HEK293 (cell line): ENCODE measurements at regions not wholly inside any gene's neighbourhood (a gene's known extent, or its start where the extent isn't known, plus 50 kb on each side); places are given as distances from the start of the nearest gene placed in this dataset.

ENCODE experiments used
- CTCF ChIA-PET: fragments of 350-600 bp; formaldehyde crosslinking; extraction: SDS; loops from one replicate; lab custom pipeline; 2021; ENCODE audit warnings: antibody characterized with exemption; lab: Yijun Ruan, JAX
- POLR2A ChIA-PET: fragments of 300-600 bp; formaldehyde crosslinking; extraction: SDS; loops from one replicate; lab custom pipeline; 2020; ENCODE audit warnings: antibody characterized with exemption, inconsistent platforms; lab: Yijun Ruan, JAX
- H3K27ac ChIP-seq: fragments of 200-500 bp; sonication (Bioruptor generic); 2 replicates; pipeline ENCODE4 v1.5.1; 2014; ENCODE audit warnings: low read depth, low read length, control low read depth, inconsistent platforms; ENCODE audit errors: extremely low read depth
- H3K36me3 ChIP-seq, 2 experiments: fragments of 200-500 bp in 1 of 2; sonication (Bioruptor generic) in 1 of 2; 1 replicate in 1 of 2; 2 replicates in 1 of 2; pipeline ENCODE4 v1.5.1; 2014 to 2017; ENCODE audit warnings: inconsistent platforms in 2 of 2, low read length in 2 of 2; ENCODE audit not compliant: control insufficient read depth in 2 of 2, insufficient read depth in 1 of 2
- H3K4me1 ChIP-seq: fragments of 200-500 bp; sonication (Bioruptor generic); 2 replicates; pipeline ENCODE4 v1.5.1; 2014; ENCODE audit warnings: mild to moderate bottlenecking, low read length, inconsistent platforms; ENCODE audit not compliant: control insufficient read depth, insufficient read depth
- H3K4me3 ChIP-seq: 2 replicates; pipeline ENCODE4 v1.5.1; 2011; ENCODE audit warnings: low read depth, mild to moderate bottlenecking, control low read depth, low read length, moderate library complexity
- H3K9me3 ChIP-seq: fragments of 200-500 bp; sonication (Bioruptor generic); 2 replicates; pipeline ENCODE4 v1.5.1; 2014; ENCODE audit warnings: low read depth, low read length, inconsistent platforms; ENCODE audit not compliant: control insufficient read depth, insufficient read depth
- GLI4 ChIP-seq: fragments of 450-650 bp; formaldehyde crosslinking; IDR thresholded peaks from 2 replicates; pipeline ENCODE4 v1.5.1; 2016; ENCODE audit warnings: missing biosample characterization, missing genetic modification characterization
- PRDM1 ChIP-seq: fragments of 450-650 bp; formaldehyde crosslinking; IDR thresholded peaks from 2 replicates; pipeline ENCODE4; 2016; ENCODE audit warnings: missing biosample characterization, missing genetic modification characterization
- ZFHX2 ChIP-seq: fragments of 450-650 bp; formaldehyde crosslinking; conservative IDR thresholded peaks from 2 replicates; pipeline ENCODE4 v1.5.1; 2016; ENCODE audit warnings: missing biosample characterization, missing genetic modification characterization
- ZNF146 ChIP-seq: fragments of 450-650 bp; formaldehyde crosslinking; IDR thresholded peaks from 2 replicates; pipeline ENCODE4 v1.5.1; 2016; ENCODE audit warnings: missing biosample characterization, missing genetic modification characterization
- ZNF155 ChIP-seq: fragments of 450-650 bp; formaldehyde crosslinking; IDR thresholded peaks from 2 replicates; pipeline ENCODE4 v1.5.1; 2016; ENCODE audit warnings: missing biosample characterization, missing genetic modification characterization
- ZNF174 ChIP-seq: fragments of 450-650 bp; formaldehyde crosslinking; IDR thresholded peaks from 2 replicates; pipeline ENCODE4 v1.5.0; 2017; ENCODE audit warnings: missing biosample characterization, mild to moderate bottlenecking, missing genetic modification characterization
- ZNF19 ChIP-seq: fragments of 450-650 bp; formaldehyde crosslinking; IDR thresholded peaks from 2 replicates; pipeline ENCODE4; 2016; ENCODE audit warnings: missing biosample characterization, missing genetic modification characterization, low read depth
- ZNF274 ChIP-seq, 2 experiments: fragments of 200-500 bp in 1 of 2; fragments of 450-650 bp in 1 of 2; sonication (Bioruptor generic) in 1 of 2; formaldehyde crosslinking in 1 of 2; IDR thresholded peaks; 2 replicates each; pipeline versions ENCODE4 v1.5.1 to v1.6.1; 2014 to 2016; ENCODE audit warnings: borderline replicate concordance in 1 of 2, inconsistent platforms in 1 of 2, low read length in 1 of 2, missing biosample characterization in 1 of 2, missing genetic modification characterization in 1 of 2
- ZNF335 ChIP-seq: fragments of 450-650 bp; formaldehyde crosslinking; conservative IDR thresholded peaks from 2 replicates; pipeline ENCODE4 v1.5.1; 2016; ENCODE audit warnings: missing biosample characterization, missing genetic modification characterization
- ZNF354C ChIP-seq: fragments of 450-650 bp; formaldehyde crosslinking; IDR thresholded peaks from 2 replicates; pipeline ENCODE4 v1.5.1; 2016; ENCODE audit warnings: missing biosample characterization, missing genetic modification characterization, low read depth, borderline replicate concordance
- ZNF394 ChIP-seq: fragments of 450-650 bp; formaldehyde crosslinking; IDR thresholded peaks from 2 replicates; pipeline ENCODE4 v1.5.1; 2016; ENCODE audit warnings: missing biosample characterization, missing genetic modification characterization, mild to moderate bottlenecking, moderate library complexity, borderline replicate concordance
- ZNF404 ChIP-seq: fragments of 450-650 bp; formaldehyde crosslinking; IDR thresholded peaks from 2 replicates; pipeline ENCODE4 v1.5.1; 2017; ENCODE audit warnings: missing biosample characterization, missing genetic modification characterization
- ZNF530 ChIP-seq: fragments of 450-650 bp; formaldehyde crosslinking; IDR thresholded peaks from 2 replicates; pipeline ENCODE4 v1.5.1; 2016; ENCODE audit warnings: low read depth, missing biosample characterization, missing genetic modification characterization
- ZNF571 ChIP-seq: fragments of 450-650 bp; formaldehyde crosslinking; IDR thresholded peaks from 2 replicates; pipeline ENCODE4 v1.5.0; 2017; ENCODE audit warnings: missing biosample characterization, missing genetic modification characterization
- ZNF624 ChIP-seq: fragments of 450-650 bp; formaldehyde crosslinking; IDR thresholded peaks from 2 replicates; pipeline ENCODE4 v1.5.1; 2017; ENCODE audit warnings: missing biosample characterization, missing genetic modification characterization
- ZNF677 ChIP-seq: fragments of 450-650 bp; IDR thresholded peaks from 2 replicates; pipeline ENCODE4 v1.5.0; 2018; ENCODE audit warnings: missing biosample characterization, mild to moderate bottlenecking, missing genetic modification characterization, moderate library complexity
- ZNF830 ChIP-seq: fragments of 450-650 bp; IDR thresholded peaks from 2 replicates; pipeline ENCODE4 v1.5.0; 2018; ENCODE audit warnings: missing biosample characterization, missing genetic modification characterization, low read depth, mild to moderate bottlenecking, moderate library complexity
- ZNF837 ChIP-seq: fragments of 450-650 bp; formaldehyde crosslinking; IDR thresholded peaks from 2 replicates; pipeline ENCODE4 v1.5.1; 2016; ENCODE audit warnings: missing biosample characterization, missing genetic modification characterization
- TF ChIP-seq, protein P1 (sequence below): fragments of 450-650 bp; formaldehyde crosslinking; IDR thresholded peaks from 2 replicates; pipeline ENCODE4 v1.5.1; 2016; ENCODE audit warnings: missing biosample characterization, missing genetic modification characterization, borderline replicate concordance
- TF ChIP-seq, protein P2 (sequence below): fragments of 450-650 bp; formaldehyde crosslinking; IDR thresholded peaks from 2 replicates; pipeline ENCODE4 v1.5.1; 2016; ENCODE audit warnings: missing biosample characterization, missing genetic modification characterization
- TF ChIP-seq, protein P3 (sequence below): fragments of 450-650 bp; formaldehyde crosslinking; IDR thresholded peaks from 2 replicates; pipeline ENCODE4 v1.5.1; 2016; ENCODE audit warnings: missing biosample characterization, missing genetic modification characterization
- TF ChIP-seq, protein P4 (sequence below): fragments of 450-650 bp; formaldehyde crosslinking; IDR thresholded peaks from 2 replicates; pipeline ENCODE4 v1.5.1; 2016; ENCODE audit warnings: missing biosample characterization, missing genetic modification characterization

DNA sequence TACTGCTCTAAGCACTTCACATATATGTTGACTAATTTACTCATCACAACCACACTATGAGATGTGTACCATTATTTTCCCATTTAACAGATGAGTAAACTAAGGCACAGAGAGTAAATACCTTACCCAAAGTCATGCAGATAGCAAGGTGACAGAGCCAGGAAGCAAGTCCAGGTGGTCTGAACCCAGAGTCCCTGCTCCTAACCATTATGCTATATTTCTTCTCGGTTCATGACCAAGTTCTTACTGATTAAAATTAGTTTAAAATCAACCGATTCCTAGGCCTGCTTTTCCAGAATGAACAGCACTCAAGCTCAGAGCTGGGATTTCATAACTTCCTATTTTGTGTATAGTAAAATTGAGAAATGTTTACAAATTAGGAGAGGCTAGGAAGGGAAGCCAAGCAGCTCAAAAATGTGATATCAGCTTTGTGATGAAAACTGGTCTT lies 85.5 kb upstream of the EGLN3 start:
- CTCF ChIA-PET: interaction anchor here (0.6 kb wide), 2 partner anchors 9 to 244 kb away, joined by 3 to 4 read pairs; no protein-coding TSS in a partner anchor
- Histone ChIP-seq H3K4me1 (no peaks in the 10 kb centered on the region), H3K36me3 (no peaks in the 10 kb centered on the region), H3K27ac (no peak overlapping the region), H3K9me3 (no peaks in the 10 kb centered on the region), H3K4me3 (no peak overlapping the region)
- TF ChIP-seq, protein P1, sequence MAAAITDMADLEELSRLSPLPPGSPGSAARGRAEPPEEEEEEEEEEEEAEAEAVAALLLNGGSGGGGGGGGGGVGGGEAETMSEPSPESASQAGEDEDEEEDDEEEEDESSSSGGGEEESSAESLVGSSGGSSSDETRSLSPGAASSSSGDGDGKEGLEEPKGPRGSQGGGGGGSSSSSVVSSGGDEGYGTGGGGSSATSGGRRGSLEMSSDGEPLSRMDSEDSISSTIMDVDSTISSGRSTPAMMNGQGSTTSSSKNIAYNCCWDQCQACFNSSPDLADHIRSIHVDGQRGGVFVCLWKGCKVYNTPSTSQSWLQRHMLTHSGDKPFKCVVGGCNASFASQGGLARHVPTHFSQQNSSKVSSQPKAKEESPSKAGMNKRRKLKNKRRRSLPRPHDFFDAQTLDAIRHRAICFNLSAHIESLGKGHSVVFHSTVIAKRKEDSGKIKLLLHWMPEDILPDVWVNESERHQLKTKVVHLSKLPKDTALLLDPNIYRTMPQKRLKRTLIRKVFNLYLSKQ (tag by site-specific recombination): no peak
- TF ChIP-seq, protein P2, sequence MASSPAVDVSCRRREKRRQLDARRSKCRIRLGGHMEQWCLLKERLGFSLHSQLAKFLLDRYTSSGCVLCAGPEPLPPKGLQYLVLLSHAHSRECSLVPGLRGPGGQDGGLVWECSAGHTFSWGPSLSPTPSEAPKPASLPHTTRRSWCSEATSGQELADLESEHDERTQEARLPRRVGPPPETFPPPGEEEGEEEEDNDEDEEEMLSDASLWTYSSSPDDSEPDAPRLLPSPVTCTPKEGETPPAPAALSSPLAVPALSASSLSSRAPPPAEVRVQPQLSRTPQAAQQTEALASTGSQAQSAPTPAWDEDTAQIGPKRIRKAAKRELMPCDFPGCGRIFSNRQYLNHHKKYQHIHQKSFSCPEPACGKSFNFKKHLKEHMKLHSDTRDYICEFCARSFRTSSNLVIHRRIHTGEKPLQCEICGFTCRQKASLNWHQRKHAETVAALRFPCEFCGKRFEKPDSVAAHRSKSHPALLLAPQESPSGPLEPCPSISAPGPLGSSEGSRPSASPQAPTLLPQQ (tag by site-specific recombination): no peak
- POLR2A ChIA-PET: no interaction called here

DNA sequence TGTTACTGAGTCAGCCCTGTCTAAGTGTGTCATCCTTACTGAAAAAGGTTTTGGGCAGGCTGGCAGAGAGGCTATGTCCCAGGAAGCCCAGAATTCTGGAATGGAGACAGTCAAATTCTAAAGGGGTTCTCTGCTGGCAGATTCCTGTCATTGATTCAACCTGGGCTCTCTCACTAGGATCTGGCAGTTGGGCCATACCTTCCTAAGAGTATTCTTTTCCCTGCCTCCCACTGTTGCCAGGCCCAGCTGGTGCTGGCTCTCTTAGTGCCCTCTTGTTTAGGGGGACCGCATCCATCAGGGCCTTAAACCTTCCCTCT lies 85.0 kb upstream of the EGLN3 start:
- H3K27ac ChIP-seq: no peak overlapping the region

DNA sequence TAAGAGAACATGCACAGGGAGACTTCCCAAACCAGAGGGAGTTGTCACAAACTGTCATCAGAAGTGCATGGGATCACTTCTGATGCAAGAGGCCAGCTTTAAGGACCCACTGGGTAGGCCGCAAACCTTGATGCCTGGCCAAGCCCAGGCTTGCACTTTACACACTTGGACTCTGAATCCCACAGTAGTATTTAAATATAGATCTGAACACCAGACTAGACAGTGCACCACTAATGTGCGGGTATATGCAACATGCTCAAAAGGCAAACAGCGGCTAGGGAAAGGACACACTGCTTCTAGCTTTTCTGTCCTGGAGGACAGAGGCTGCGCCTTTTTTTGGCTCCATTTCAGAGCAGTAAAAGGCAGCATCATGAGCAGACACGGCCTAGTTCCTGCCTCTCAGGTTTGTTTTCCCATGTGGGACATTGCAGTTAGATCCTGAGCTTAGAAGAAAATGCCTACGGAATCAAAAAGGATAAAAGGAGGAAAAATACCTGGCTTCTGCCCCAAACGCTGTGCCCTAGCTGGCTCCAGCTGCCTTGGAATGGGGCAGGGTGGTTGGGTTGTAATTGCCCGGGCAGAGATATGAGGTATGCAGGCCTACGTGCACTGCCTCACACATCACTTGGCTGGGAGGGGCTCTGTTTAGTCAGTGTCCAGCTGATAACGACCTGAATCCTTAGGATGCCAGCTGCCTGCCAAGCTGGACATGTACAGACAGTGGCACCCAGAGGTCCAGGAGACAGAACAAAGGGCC lies 84.5 kb upstream of the EGLN3 start:
- ChIA-PET POLR2A (no interaction called here), CTCF (no interaction called here)
- Histone ChIP-seq H3K36me3 (no peaks in the 10 kb centered on the region), H3K4me1 (no peaks in the 10 kb centered on the region), H3K27ac (no peak overlapping the region), H3K9me3 (no peaks in the 10 kb centered on the region), H3K4me3 (no peak overlapping the region)
- no peak for TF ChIP-seq ZNF146 (tag by site-specific recombination)
- TF ChIP-seq ZNF335 (tag by site-specific recombination): no peak
- TF ChIP-seq ZNF394 (tag by site-specific recombination): no peak
- no peak for TF ChIP-seq ZNF677 (tag by site-specific recombination)
- TF ChIP-seq ZNF837 (tag by site-specific recombination): no peak
- TF ChIP-seq PRDM1 (tag by site-specific recombination): no peak

More for the DNA sequence above, 85.0 kb upstream of the EGLN3 start:
- H3K36me3 ChIP-seq: no peaks in the 10 kb centered on the region
- TF ChIP-seq ZNF404 (tag by site-specific recombination): no peak
- TF ChIP-seq ZNF624 (tag by site-specific recombination): no peak
- no peak for TF ChIP-seq GLI4
- no peak for TF ChIP-seq ZNF155 (tag by site-specific recombination)
- TF ChIP-seq, protein P3, sequence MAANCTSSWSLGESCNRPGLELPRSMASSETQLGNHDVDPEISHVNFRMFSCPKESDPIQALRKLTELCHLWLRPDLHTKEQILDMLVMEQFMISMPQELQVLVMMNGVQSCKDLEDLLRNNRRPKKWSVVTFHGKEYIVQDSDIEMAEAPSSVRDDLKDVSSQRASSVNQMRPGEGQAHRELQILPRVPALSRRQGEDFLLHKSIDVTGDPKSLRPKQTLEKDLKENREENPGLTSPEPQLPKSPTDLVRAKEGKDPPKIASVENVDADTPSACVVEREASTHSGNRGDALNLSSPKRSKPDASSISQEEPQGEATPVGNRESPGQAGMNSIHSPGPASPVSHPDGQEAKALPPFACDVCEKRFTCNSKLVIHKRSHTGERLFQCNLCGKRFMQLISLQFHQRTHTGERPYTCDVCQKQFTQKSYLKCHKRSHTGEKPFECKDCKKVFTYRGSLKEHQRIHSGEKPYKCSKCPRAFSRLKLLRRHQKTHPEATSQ (tag by site-specific recombination): no peak
- no peak for TF ChIP-seq ZNF571 (tag by site-specific recombination)
- TF ChIP-seq, protein P4, sequence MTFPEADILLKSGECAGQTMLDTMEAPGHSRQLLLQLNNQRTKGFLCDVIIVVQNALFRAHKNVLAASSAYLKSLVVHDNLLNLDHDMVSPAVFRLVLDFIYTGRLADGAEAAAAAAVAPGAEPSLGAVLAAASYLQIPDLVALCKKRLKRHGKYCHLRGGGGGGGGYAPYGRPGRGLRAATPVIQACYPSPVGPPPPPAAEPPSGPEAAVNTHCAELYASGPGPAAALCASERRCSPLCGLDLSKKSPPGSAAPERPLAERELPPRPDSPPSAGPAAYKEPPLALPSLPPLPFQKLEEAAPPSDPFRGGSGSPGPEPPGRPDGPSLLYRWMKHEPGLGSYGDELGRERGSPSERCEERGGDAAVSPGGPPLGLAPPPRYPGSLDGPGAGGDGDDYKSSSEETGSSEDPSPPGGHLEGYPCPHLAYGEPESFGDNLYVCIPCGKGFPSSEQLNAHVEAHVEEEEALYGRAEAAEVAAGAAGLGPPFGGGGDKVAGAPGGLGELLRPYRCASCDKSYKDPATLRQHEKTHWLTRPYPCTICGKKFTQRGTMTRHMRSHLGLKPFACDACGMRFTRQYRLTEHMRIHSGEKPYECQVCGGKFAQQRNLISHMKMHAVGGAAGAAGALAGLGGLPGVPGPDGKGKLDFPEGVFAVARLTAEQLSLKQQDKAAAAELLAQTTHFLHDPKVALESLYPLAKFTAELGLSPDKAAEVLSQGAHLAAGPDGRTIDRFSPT (tag by site-specific recombination): no peak
- TF ChIP-seq ZNF830 (tag by site-specific recombination): no peak
- TF ChIP-seq ZFHX2 (tag by site-specific recombination): no peak
- TF ChIP-seq ZNF274 (IDR thresholded peaks at IDR 0.05; ENCODE audit: low read length): no peak
- no peak for TF ChIP-seq ZNF274 (tag by site-specific recombination; IDR thresholded peaks at IDR 0.05; ENCODE audit: borderline replicate concordance)
- no peak for TF ChIP-seq ZNF19 (tag by site-specific recombination)
- no peak for TF ChIP-seq ZNF354C (tag by site-specific recombination)
- TF ChIP-seq ZNF530 (tag by site-specific recombination): no peak
- TF ChIP-seq ZNF174 (tag by site-specific recombination): no peak
- H3K9me3 ChIP-seq: no peaks in the 10 kb centered on the region
- CTCF ChIA-PET: no interaction called here
- no peak overlapping the region for H3K4me3 ChIP-seq
- POLR2A ChIA-PET: no interaction called here
- H3K4me1 ChIP-seq: no peaks in the 10 kb centered on the region
